AG10803 (cell line): ENCODE measurements at regions not wholly inside any gene's neighbourhood (a gene's known extent, or its start where the extent isn't known, plus 50 kb on each side); places are given as distances from the start of the nearest gene placed in this dataset.
A peak's percentile ranks its signal among the peaks of the same experiment; 100 is the strongest.

Experiments
- DNase-seq: peaks from one replicate; pipeline ENCODE4 v3.0.0; 2010; ENCODE audit warnings: low read depth
- H3K4me3 ChIP-seq: 2 replicates; pipeline ENCODE4 v1.5.1; 2011; ENCODE audit warnings: mild to moderate bottlenecking, low read length, control low read depth
- CTCF ChIP-seq: conservative IDR thresholded peaks from 2 replicates; pipeline ENCODE4 v1.5.1; 2011; ENCODE audit warnings: mild to moderate bottlenecking, low read length, control low read depth, inconsistent platforms

DNA sequence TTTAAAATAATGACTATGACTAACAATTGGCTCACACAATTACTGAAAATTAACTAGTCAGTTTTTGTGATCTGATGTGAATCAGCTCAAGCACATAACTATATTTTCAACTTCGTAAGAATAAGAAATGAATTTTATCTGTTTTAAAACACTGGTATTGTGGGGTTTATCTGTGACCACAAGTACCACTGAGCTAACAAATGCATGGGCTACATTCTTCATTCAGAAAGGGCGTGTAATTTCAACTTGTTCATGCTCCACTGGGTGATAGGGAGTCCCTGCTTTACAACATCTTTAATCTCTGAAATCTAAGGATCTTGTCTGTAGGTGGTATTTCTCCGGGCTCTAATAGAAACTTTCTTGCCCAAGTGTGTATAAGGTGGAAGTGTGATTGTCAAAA lies 1311.5 kb upstream of the GJE1 start:
- H3K4me3 ChIP-seq = no peak overlapping the region
- no peak for TF ChIP-seq CTCF
- DNase-seq = no peak

DNA sequence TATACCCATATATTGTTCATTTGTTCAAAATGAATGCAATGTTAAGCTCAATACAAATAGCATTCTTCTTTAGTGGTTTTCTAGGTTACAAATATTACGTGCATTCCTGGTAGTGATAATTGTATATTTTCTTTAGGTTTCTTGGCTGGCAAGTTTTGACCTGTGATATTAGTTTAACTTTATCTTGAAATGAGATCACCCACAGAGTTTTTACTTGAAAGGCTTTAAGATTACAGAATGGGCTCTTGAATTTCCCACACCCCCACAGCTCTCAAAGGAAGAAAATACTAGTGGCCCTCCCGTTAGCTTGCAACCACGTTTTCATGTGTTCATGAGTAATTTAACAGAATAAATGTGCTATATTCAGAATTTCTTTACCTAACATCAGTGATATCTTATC lies 1315.5 kb upstream of the GJE1 start:
- no peak for DNase-seq
- H3K4me3 ChIP-seq = no peak overlapping the region
- no peak for TF ChIP-seq CTCF

DNA sequence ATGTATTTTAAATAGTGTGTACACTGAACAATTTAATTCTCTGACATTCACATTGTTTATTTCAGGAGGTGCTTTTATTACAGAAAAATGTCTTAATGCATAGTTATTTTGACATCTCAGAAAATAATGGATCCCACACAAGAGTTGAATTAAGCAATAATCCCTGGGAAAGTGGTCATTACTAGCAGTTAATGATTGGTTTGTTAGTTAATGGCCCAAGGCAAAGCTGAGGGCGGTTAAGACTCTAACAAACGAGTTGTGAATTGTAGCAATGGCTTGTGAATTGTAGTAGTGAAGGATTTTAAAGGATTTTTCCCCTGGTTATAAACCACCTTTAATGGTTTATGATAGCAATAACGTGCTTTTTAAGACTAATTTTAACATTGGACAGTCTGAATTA lies 1316.0 kb upstream of the GJE1 start:
- no peak overlapping the region for H3K4me3 ChIP-seq
- no peak for TF ChIP-seq CTCF
- DNase-seq = peak; percentile 28

GRCh38 chr6:140812636-140813035 lies 1320.1 kb upstream of the GJE1 start:
- no peak for DNase-seq
- no peak for TF ChIP-seq CTCF
- H3K4me3 ChIP-seq = no peak overlapping the region

DNA sequence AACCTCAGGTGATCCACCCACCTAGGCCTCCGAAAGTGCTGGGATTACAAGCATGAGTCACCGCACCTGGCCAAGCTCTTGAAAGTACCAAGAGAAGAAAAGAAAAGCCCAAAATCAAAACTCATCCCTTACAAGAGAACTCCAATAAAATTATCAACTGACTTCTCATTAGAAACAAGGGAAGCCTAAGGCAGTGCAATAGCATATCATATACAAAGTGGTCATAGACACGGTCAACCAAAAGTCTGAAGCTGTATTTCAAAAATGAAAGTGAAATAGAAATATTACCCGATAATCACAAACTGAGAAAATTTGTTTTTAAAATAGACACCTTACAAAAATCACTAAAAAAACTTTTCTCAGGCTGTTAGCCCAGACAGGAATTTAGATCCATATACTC lies 1321.1 kb upstream of the GJE1 start:
- no peak for TF ChIP-seq CTCF

GRCh38 chr6:140809694-140810101 lies 1323.0 kb upstream of the GJE1 start:
- no peak overlapping the region for H3K4me3 ChIP-seq
- no peak for DNase-seq
- no peak for TF ChIP-seq CTCF

More for the DNA sequence above, 1321.1 kb upstream of the GJE1 start:
- no peak overlapping the region for H3K4me3 ChIP-seq
- no peak for DNase-seq

DNA sequence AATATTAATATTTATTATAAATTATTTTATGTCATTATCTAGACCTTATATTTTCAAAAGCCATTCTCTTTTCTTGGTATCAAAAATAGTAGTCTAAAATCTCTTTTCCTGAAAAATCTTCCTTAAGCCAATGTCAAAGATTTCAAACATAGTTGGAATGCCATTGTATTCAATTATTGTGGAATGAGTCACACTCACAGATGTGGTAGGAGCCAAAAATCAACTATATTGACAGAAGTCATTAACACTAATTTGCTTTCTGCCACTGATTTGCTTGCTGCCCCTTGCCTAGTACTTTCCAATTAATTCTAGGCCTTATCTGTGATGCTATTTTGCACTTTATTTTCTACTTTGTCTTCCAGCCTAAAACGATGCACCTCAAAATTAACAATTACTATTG lies 1326.3 kb upstream of the GJE1 start:
- TF ChIP-seq CTCF = no peak
- no peak for DNase-seq
- no peak overlapping the region for H3K4me3 ChIP-seq
